ENCODE measurements at regions not wholly inside any gene's neighbourhood (a gene's known extent, or its start where the extent isn't known, plus 50 kb on each side); places are given as distances from the start of the nearest gene placed in this dataset.

DNA sequence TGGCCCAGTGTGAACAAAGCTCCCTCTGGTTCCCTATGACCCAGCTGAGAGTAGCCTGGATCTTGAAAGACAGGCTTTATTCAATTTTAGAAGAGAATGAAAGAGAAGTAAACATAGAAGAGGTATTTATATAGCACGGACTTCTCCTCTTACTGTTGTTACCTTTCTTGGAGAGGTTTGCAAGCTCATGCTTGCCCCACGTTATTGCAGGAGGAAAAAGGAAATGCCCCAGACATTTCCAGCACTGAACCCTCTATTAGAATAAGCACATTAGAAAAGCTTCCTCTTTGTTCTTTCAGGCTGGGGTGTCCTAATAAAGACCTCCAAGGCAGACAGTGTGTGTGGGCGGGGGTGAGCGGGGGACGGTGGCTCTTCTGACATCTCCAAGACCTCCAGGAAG is 98.7 kb upstream of the AGBL1 start:
- Histone ChIP-seq H3K27ac (no peak overlapping the region), H3K9ac (ENCODE audit: insufficient read length) (no peak overlapping the region), H3K9me3 (ENCODE audit: low read depth, low read length) (no peaks in the 10 kb centered on the region), H3K4me3 (no peak overlapping the region), H3K36me3 (ENCODE audit: insufficient read depth, low read length) (no peaks in the 10 kb centered on the region)
- TF ChIP-seq EZH2 (IDR thresholded peaks at IDR 0.05), result no peak
- TF ChIP-seq FOXP2 (optimal IDR thresholded peaks at IDR 0.05; ENCODE audit: control extremely low read depth, extremely low read length, insufficient read depth), result no peak
- no peak for TF ChIP-seq POLR2AphosphoS5 (IDR thresholded peaks at IDR 0.05; ENCODE audit: borderline replicate concordance, low read depth, low read length)
- DNase-seq (ENCODE audit: low read depth, low spot score), result no peak

DNA sequence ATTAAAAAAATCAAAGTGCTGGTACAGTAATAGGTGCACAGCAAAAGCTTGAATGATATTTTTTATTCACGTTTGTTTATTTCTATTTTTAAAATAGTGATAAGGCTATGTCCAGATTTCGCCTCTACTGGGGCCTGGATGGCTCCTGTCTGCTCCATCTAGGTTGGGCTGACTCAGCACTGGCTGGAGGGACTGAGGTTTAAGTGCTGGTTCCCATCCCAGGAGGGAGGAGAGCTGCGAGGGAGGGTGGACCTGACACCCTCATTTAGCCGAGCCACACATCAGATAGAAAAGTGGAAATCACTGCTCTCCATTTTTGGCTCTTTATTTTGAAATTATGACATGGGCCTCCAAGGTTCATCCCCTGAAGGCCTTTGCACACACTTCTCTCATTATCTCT is 95.4 kb upstream of the AGBL1 start:
- Histone ChIP-seq H3K9ac (ENCODE audit: insufficient read length) (no peak overlapping the region), H3K9me3 (ENCODE audit: low read depth, low read length) (no peaks in the 10 kb centered on the region), H3K27ac (no peak overlapping the region), H3K4me3 (no peak overlapping the region), H3K36me3 (ENCODE audit: insufficient read depth, low read length) (no peaks in the 10 kb centered on the region)
- no peak for DNase-seq (ENCODE audit: low read depth, low spot score)
- TF ChIP-seq EZH2 (IDR thresholded peaks at IDR 0.05), result no peak
- TF ChIP-seq POLR2AphosphoS5 (IDR thresholded peaks at IDR 0.05; ENCODE audit: borderline replicate concordance, low read depth, low read length), result no peak
- TF ChIP-seq FOXP2 (optimal IDR thresholded peaks at IDR 0.05; ENCODE audit: control extremely low read depth, extremely low read length, insufficient read depth), result no peak

DNA sequence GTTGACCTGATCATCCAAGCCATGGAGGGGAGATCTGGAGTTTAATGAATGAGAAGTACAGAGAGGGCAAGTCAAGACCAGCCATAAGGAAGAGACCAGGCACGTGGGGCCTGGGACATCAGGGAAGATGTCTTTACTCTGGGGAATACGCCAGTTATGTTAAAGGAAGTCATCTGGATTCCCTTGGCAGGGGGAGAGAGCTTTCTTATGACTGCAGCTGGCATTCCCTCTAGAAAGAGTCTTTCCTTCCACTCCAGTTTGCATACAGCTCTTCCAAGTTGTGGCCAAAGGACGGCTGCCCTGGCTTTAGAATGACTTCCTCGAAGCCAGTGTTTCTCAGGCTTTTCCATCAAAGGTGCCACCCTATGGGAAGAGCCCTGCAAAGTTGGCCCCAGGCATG is 93.6 kb upstream of the AGBL1 start:
- no peak overlapping the region for H3K27ac ChIP-seq
- no peak overlapping the region for H3K4me3 ChIP-seq
- TF ChIP-seq FOXP2 (optimal IDR thresholded peaks at IDR 0.05; ENCODE audit: control extremely low read depth, extremely low read length, insufficient read depth), result no peak
- H3K9ac ChIP-seq (ENCODE audit: insufficient read length), result no peak overlapping the region
- no peaks in the 10 kb centered on the region for H3K36me3 ChIP-seq (ENCODE audit: insufficient read depth, low read length)
- H3K9me3 ChIP-seq (ENCODE audit: low read depth, low read length), result no peaks in the 10 kb centered on the region
- no peak for DNase-seq (ENCODE audit: low read depth, low spot score)

DNA sequence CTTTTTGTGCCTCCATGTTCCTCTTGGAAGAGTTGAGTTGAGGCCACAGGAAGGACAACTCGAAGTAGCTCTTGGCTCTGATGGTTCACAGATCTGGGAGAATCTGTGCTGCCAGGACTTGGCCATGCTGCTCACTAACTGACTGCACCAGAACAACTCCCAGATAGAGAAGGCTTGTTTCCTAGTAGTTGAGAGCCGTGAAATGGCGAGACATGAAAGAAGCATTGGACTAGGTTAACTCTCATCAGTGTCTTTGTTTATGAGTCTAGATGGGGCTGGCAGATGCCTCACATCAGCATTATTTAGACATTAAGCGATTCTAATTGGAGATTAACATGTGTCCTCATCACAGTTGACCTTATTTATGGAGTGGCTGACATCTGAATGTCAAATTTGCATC is 92.9 kb upstream of the AGBL1 start:
- Histone ChIP-seq H3K4me3 (no peak overlapping the region), H3K27ac (no peak overlapping the region), H3K36me3 (ENCODE audit: insufficient read depth, low read length) (no peaks in the 10 kb centered on the region), H3K9me3 (ENCODE audit: low read depth, low read length) (no peaks in the 10 kb centered on the region), H3K9ac (ENCODE audit: insufficient read length) (no peak overlapping the region)
- no peak for DNase-seq (ENCODE audit: low read depth, low spot score)
- TF ChIP-seq EZH2 (IDR thresholded peaks at IDR 0.05), result no peak
- no peak for TF ChIP-seq FOXP2 (optimal IDR thresholded peaks at IDR 0.05; ENCODE audit: control extremely low read depth, extremely low read length, insufficient read depth)
- TF ChIP-seq POLR2AphosphoS5 (IDR thresholded peaks at IDR 0.05; ENCODE audit: borderline replicate concordance, low read depth, low read length), result no peak

DNA sequence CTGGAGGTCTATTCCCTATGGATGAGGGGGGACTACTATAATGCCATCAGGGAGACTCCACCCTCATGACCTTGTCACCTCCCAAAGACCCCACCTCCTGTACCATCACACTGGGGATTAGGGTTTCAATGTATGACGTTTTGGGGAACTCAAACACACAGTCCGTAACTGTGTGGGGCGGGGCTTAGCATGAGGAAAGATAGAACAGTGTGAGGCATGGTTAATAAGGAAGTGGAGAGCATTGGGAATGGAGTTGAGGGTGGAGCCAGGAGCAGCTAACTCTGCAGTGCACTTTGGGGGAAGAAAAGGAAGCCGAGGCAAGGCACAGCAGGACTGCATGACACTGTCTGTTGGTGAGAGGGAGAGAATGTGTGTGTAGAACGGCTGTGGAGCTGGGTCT is 90.9 kb upstream of the AGBL1 start:
- H3K9ac ChIP-seq (ENCODE audit: insufficient read length), result no peak overlapping the region
- no peak overlapping the region for H3K4me3 ChIP-seq
- no peak for DNase-seq (ENCODE audit: low read depth, low spot score)
- H3K9me3 ChIP-seq (ENCODE audit: low read depth, low read length), result no peaks in the 10 kb centered on the region
- TF ChIP-seq EZH2 (IDR thresholded peaks at IDR 0.05) (no peak), FOXP2 (optimal IDR thresholded peaks at IDR 0.05; ENCODE audit: control extremely low read depth, extremely low read length, insufficient read depth) (no peak), POLR2AphosphoS5 (IDR thresholded peaks at IDR 0.05; ENCODE audit: borderline replicate concordance, low read depth, low read length) (no peak)
- no peaks in the 10 kb centered on the region for H3K36me3 ChIP-seq (ENCODE audit: insufficient read depth, low read length)
- H3K27ac ChIP-seq, result no peak overlapping the region

DNA sequence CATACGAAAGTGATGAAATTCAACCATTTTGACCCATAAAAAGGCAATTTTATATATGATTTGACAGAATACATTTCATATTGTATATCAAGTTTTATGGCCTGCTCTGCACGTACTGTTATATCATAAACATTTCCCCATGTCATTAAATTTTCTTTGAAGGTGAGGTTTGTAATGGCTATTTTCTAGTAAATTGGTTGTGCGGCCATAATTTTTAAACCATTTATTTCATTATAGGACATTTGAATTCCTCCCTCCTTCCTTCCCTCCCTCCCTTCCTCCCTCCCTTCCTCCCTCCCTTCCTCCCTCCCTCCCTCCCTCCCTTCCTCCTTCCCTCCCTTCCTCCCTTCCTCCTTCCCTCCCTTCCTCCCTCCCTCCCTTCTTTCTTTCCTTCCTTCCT is 87.4 kb upstream of the AGBL1 start:
- TF ChIP-seq FOXP2 (optimal IDR thresholded peaks at IDR 0.05; ENCODE audit: control extremely low read depth, extremely low read length, insufficient read depth) (no peak), EZH2 (IDR thresholded peaks at IDR 0.05) (no peak), POLR2AphosphoS5 (IDR thresholded peaks at IDR 0.05; ENCODE audit: borderline replicate concordance, low read depth, low read length) (no peak)
- DNase-seq (ENCODE audit: low read depth, low spot score), result no peak
- H3K4me3 ChIP-seq, result no peak overlapping the region
- H3K9ac ChIP-seq (ENCODE audit: insufficient read length), result no peak overlapping the region
- H3K27ac ChIP-seq, result no peak overlapping the region
- H3K9me3 ChIP-seq (ENCODE audit: low read depth, low read length), result no peaks in the 10 kb centered on the region
- no peaks in the 10 kb centered on the region for H3K36me3 ChIP-seq (ENCODE audit: insufficient read depth, low read length)

DNA sequence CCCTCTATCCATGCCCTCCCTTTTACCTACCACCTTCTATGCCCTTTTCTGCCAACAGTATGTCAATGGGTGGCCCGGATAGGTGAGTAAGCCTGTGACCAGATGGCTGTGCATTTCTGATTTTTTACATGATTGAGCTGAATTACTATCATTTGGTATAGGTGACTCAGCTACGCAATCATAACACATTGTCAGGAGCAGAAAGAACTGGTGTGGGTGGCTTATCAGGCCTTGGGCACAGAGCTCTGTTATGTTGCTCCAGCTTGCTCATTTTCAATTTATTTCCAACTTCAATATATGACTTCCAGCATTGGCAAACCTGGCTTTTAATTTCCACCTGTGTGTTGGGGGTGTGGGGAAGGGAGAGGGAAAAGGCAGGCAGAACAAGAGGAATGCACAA is 86.6 kb upstream of the AGBL1 start:
- H3K4me3 ChIP-seq, result no peak overlapping the region
- DNase-seq (ENCODE audit: low read depth, low spot score), result no peak
- no peaks in the 10 kb centered on the region for H3K36me3 ChIP-seq (ENCODE audit: insufficient read depth, low read length)
- no peak overlapping the region for H3K27ac ChIP-seq
- no peaks in the 10 kb centered on the region for H3K9me3 ChIP-seq (ENCODE audit: low read depth, low read length)
- TF ChIP-seq FOXP2 (optimal IDR thresholded peaks at IDR 0.05; ENCODE audit: control extremely low read depth, extremely low read length, insufficient read depth), result no peak
- no peak for TF ChIP-seq EZH2 (IDR thresholded peaks at IDR 0.05)
- TF ChIP-seq POLR2AphosphoS5 (IDR thresholded peaks at IDR 0.05; ENCODE audit: borderline replicate concordance, low read depth, low read length), result no peak
- no peak overlapping the region for H3K9ac ChIP-seq (ENCODE audit: insufficient read length)

DNA sequence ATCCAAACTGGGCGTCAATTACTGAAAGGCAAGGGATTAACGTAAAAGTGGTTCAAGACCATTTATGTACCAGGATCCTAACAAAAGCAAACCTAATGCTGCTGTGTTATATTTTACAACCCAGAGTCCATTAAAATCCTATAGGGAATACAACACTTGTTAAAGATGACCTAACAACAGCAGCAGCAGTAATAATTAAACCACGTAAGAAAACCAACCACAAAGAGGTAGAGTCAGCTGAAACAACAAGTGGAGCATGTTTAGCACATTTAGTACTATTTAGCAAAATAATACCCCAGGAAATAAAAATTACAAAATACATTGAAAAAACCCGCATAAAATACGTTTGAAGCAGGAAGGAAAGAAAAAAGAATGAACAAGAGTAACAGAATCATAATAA is 82.1 kb upstream of the AGBL1 start:
- TF ChIP-seq POLR2AphosphoS5 (IDR thresholded peaks at IDR 0.05; ENCODE audit: borderline replicate concordance, low read depth, low read length) (no peak), EZH2 (IDR thresholded peaks at IDR 0.05) (no peak), FOXP2 (optimal IDR thresholded peaks at IDR 0.05; ENCODE audit: control extremely low read depth, extremely low read length, insufficient read depth) (no peak)
- no peak overlapping the region for H3K27ac ChIP-seq
- DNase-seq (ENCODE audit: low read depth, low spot score), result no peak
- H3K36me3 ChIP-seq (ENCODE audit: insufficient read depth, low read length), result no peaks in the 10 kb centered on the region
- H3K9ac ChIP-seq (ENCODE audit: insufficient read length), result no peak overlapping the region
- no peak overlapping the region for H3K4me3 ChIP-seq
- H3K9me3 ChIP-seq (ENCODE audit: low read depth, low read length), result no peaks in the 10 kb centered on the region

DNA sequence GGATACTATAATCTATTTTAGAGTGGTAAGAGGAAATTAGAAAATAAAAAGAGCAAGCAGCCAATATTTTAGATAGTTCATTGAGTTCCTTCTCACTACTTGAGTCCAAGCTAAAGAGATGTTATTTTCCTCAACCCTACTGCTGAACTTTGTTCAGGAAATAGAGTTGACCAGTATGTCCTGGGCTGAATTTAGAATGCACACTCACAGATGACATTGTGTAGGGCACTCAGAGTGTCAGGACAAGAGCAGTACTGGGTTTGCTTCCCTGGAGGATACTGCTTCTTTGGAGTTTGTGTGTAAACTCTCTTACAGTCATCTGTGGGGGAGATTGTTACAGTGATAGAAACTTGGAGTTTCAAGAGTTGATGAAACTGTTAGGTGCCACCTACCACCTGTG is 80.0 kb upstream of the AGBL1 start:
- H3K9me3 ChIP-seq (ENCODE audit: low read depth, low read length), result no peaks in the 10 kb centered on the region
- no peak overlapping the region for H3K4me3 ChIP-seq
- no peak overlapping the region for H3K27ac ChIP-seq
- no peak overlapping the region for H3K9ac ChIP-seq (ENCODE audit: insufficient read length)
- TF ChIP-seq EZH2 (IDR thresholded peaks at IDR 0.05) (no peak), POLR2AphosphoS5 (IDR thresholded peaks at IDR 0.05; ENCODE audit: borderline replicate concordance, low read depth, low read length) (no peak), FOXP2 (optimal IDR thresholded peaks at IDR 0.05; ENCODE audit: control extremely low read depth, extremely low read length, insufficient read depth) (no peak)
- no peaks in the 10 kb centered on the region for H3K36me3 ChIP-seq (ENCODE audit: insufficient read depth, low read length)
- no peak for DNase-seq (ENCODE audit: low read depth, low spot score)

Measured in SK-N-MC (cell line).